NCI-H510A (cell line): ENCODE measurements at regions not wholly inside any gene's neighbourhood (a gene's known extent, or its start where the extent isn't known, plus 50 kb on each side); places are given as distances from the start of the nearest gene placed in this dataset.

Experiments used
- DNase-seq: peaks from one replicate; lab custom pipeline; 2025; lab: John Stamatoyannopoulos, UW

DNA sequence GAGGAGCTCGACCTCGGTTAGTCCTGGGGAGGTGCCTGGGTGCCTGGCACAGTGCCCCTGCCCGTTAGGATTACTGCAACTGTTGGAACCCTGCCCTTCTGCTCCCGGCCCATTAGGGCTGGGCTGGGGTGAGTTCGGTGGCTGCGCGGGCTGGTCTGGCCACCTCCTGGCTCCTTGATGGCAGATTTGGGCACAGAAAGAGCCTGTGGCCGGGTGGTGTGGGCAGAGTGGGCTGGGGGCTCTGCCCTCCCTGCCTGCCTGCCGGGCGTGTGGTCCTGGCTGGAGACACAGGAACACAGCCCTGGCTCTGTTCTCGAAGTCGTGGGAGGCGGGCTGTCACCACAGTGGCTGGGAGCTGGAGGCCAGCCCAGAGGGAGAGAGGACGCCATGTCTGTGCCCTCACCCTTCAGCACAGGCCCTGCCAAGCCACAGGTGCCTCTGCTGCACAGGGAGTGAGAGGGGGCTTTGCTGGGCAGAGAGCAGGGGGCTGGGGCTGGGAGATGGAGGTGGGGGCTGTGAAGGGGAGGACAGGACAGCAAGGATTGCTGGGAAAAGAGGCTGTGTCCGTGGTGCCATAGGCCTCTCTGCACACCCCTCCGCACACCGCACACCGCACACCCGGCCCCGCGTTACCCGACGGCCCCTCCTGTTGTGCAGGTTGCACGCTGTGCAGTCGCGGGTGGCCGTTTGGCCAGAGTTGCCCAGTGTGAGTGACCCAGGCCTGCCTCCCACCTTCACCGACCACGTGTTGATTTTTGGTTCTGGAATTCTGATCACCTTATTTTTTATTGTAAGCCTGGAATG, 236.6 kb upstream of the GSE1 start:
- DNase-seq = no peak

DNA sequence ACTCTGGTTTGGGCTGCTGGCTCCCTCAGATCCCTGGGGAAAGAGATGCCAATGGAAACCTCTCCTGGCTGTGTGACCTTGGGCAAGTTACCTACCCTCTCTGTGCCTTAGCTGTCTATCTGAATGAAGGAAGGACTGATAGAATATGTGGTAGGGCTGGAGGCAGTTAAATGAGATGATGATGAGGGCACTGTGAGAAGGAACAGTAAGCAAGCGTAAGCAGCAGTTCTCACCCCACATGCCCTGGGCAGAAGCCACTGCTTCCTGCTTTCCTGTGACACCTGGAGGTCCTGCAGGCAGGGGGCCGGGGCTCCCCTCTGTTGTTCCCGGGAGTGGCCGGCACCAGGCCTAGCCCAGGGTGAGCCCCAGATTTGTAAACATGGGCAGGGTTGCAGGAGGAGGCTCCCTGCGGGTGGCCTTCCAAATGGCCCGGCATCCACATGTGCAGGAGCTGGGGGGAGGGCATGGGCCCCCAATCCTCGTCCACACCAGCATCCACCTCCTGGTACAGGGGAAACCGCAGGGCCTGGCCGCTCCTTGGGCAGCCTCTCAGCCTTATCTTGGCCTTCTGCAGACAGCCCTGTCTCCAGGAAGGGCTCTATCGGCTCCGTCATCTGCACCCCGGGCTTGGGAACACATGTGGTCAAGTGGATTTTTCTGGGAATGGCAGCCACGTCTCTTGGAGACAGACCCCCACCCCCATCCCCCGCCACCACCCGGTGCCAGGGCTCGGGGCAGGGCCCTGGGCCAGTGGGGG, 235.6 kb upstream of the GSE1 start:
- DNase-seq = no peak

DNA sequence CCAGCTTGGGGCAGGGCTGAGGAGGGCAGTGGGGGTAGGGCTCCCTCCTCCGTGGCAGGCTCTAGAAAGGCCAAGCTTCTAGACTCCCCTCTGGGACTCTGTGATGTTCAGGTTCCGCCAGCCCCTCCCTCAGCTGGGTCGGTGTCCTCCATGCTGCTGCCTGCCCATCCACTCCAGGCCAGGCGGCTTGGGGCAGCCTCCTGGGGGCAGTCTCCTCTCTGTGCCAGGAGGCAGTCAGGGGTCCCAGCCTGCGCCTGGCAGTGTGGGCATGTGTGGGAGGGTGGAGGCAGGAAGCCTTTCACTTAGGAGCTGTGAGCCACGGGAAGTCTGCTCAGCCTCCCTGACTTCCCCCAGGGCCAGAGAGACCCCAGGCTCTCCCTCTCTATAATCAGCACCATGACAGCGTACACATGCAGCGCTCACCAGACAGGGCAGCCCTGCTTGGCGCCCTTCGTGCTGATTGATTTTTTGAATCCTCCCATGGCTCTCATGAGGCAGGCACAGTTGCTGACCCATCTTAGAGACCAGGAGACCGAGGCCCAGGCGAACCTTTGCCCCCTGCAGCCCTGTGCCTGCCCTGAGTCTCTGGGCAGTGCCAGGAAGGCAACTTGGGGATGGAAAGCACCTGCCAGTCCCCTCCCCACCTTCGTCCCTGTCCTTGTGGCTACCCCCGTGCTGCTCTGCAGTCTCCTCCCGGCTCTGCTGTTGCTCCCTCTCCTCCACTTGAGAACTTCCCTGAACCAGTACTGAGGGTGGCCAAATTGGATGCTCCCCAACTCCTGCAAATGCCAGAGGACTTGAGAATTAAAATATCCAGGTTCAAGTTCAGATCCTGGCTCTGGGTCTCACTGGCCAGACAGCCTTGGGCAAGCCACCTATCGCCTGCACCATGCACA, 234.7 kb upstream of the GSE1 start:
- no peak for DNase-seq

DNA sequence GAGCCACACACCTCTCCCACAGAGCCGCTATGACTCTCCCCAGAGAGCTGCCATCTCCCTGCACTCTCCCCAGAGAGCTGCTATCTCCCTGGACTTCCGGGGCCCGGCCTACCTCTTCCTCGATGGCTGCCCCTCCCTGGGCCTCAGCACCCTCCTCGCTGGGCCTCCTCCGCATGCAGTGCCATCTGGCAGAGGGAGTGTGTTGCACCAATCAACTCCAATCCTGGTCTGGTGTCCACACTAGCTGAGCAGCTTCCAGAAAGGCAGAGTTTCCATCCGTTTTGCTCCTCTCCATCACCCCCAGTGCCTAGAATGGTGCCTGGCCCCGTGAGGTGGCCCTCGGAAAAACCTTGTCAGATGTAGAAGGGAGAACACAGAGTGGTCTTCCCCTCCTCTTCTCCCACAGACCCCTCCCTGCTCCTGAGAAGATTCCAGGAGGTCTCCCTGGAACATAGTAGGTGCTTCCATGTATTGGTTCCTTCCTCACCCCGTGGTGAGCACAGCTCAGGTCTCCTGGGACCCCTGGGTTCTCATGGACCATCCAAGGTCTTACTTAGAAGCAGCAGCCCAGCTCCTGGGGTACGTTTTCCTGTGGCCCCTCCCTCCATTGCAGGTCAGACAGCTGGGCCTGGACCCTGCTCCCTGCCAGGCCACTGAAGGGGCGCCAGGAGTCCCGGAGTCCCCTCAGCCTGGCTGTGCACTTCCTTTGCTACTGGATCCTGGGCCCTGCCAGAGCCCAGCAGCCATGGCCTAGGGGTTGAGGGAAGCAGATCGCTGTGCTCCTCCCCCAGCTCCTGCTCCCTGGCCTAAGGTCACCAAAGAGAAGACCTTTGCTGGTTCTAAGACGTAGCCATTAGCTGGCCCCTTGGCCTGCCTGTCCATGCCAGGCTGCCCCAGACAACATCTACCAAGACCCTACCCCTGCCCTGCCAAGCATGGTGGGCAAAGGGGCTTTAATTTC, 233.8 kb upstream of the GSE1 start:
- no peak for DNase-seq

DNA sequence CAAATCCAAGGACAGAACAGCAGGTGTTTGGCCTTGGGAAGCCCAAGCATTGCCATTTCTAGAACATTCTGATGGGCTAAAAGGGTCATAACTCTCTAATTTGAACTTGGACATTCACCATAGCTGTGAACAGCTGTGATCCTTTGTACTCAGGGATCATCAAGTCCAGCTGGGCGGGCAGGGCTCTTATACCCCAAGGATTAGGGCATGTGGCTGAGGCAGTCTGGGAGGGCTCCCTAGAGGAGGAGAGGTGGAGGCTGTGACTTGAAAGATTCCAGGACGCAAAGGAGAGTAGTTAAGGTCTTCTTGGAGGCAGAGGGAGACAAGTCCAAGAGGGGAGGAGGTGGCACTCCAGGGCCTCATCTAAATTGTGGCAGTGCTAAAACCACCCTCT, 233.1 kb upstream of the GSE1 start:
- no peak for DNase-seq

DNA sequence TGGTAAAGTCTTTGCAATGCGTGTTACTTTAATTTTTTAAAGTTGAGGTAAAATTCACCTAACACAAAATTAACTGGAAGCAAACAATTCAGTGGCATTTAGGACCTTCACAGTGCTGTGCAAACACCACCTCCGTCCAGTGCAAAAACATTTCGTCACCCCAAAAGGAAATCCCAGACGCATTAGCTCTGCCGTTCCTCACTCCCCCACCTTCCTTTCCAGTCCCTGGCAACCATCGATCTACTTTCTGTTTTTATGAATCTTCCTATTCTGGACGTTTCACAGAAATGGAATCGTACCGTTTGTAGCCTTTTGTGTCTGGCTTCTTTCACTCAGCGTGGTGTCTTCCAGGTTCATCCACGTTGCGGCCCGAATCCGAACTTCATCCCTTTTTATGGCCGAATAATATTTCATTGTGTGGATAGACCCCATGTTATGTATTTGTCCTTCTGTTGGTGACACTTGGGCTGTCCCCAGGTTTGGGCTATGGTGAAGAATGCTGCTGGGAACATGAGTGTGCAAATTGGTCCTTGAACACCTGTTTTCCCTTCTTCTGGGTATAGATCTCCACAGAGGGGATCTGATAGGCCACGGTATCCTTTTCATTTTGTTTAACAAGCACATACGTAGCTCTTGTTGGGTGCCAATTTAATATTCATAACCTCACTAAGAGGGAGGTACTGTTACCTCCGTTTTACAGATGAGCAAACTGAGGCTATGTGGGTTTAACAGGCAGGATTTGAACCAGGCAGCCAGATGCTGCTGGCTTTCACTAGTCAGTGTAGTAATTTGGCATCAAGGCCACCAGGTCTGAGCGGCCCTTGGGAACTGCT, 232.0 kb upstream of the GSE1 start:
- no peak for DNase-seq

DNA sequence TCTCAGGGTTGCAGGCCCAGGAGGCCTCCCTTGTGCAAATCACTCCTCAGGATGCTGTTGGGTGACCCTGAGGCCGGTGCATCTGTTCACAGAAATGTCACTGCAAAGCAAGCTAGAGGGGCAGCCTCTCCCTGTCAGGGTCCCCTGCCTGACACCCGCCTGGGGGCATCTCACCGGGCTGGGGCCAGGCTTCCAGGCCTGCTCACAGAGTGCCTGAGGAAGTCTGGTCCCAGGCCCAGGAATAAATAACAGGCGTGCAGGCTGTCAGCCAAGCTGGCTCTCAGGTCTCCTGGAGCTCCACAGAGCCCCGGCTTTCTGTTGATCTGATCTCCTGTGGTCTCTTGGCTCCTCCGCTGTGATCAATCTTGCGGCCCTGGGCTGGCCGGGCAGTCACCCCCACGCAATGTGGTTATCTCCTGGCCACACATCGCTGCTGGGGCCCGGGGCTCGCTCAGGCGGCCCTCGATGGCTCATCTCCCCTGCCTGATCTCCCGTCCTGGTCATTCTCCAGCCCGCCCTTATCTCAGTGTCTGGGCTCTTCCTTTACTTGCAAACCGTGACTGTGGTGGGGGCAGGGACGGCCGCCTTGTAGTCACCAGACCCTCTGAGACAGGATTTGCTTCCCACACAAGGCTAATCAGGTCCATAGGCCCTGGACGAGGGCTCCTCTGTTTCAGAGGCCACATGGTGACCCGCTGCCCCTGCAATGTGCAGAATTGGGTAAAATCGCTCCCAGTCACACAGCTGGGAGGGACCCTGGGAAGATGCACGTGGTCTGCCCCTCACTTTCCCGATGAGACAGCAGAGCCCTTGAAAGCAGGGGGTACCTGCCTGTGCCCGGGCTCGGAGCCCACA, 231.2 kb upstream of the GSE1 start:
- DNase-seq = no peak

DNA sequence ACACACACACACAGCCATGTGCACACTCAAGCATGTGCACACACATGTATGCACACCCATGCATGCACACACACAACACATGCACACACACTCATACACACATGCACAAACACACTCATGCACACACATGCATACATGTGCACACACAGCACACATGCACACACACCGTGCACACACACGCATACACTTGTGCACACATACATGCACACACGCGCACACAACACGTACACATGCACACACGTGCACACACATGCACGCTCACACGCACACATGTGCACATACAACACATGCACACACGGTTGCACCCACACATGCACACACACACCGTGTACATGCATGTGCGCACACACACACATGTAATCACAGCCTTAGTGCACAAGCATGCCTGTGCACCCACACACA, 230.4 kb upstream of the GSE1 start:
- DNase-seq = no peak

DNA sequence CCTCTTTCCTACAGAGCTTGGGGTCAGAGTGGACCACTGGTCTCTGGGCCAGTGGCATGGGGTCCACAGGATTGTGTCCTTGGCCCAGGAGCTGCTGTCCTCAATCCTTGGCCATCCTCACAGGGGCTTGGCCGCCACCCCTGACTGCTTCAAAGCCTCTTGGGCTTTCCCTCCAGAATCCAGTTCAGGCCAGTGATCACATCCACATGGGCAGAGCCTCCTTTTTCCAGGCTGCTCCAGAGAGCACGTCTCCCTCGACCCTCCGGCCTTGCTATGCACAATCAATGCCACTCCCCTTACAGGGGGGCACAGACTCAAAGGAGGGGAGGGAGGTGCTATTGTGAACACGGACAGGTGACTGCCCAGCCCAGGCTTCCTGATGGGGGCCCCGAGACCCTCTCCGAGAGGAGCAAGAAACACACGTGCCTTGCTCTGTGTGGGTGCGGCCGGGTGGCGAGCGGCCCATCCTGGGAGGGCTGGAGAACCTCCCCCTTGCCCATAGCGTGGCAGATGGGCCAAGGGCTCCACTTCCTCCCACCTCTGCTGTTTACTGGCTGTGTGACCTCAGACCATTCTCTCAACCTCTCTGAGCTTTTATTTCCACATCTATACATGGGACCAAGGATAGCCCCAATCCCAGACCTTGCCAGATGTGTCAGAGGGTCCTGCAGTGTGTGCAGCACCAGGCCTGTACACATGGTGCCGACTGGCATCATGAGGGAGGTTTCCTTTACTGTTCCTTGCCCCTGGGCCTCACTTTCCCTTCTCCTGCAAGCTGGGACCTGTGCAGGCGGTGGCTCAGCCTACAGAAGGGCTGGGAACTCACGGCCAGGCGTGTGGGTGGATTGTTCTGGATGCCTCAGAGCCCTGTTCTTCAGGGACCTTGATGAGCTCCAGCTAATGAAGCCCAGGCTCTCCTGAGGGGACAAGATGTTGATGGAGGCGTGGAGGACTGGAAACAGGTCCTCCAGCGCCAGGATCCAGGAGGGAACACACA, 229.0 kb upstream of the GSE1 start:
- no peak for DNase-seq

DNA sequence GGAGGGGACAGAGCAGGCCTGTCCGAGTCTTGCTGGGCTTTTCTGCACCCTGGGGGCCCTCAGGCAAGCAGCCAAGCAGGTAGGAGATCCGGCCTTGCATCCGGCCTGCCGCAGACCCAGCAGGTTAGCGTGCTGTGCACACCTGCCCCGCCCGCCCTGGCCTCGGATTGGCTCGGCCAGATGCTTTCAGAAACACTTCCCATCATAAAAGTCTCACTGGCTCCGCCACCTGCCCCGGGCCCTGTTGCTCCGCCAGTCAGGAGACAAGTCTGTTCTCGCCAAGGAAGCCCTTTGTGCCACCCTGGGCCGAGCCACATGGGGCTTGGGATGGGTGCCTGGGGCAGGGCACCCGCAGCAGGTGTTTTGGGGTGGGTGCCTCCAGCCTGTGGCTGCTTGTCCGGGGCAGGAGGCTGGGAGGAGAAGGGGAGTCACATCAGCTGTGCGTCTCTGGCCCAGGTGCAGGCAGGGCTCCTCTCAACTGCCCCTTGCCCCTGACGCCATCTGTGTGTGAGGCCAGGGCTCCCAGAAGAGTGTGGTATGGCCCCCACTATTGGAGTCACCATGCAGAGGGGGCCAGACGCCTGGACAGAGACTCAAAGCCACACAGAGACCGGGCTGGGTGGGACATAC, 228.2 kb upstream of the GSE1 start:
- peak; percentile 77 for DNase-seq

DNA sequence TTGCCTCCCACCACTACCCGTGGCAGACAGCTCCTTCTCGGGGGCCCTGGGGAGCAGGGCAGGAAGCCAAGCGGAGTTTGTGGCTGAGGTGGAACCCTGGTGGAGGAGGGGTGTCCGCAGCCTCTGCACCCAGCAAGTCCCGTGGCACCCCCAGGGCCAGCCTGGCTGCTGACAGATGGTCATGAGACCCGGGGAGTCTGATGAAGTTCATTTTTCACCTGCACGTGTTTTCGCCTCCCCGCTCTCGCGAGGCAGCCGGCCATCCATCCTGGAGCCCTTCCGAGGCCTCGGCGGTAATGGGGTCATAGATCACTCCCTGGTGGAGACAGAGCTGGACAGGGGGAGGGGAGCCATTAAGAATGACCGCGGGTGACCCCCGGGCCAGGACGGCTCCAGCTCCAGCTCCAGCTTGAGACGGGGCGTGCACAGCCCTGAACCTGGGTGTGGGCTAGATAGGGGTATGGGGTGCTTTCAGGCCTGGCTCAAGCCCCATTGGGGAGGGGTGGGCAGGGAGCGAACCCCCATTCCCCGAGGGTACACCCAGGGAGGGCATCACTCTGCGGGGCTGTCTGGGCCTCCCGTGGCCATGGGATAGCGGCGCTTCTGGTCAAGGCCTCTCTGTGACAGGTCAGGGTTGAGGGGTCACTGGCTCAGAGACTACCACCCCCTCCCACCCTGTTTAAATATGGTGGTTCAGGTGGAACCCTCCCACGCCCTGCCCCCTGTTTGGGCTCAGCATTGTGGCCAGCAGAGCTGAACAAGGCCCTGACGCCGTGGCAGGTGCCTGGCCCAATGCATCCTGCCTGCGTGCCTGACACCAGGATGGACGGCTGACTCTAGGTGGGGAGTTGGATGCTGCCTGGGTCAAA, 227.4 kb upstream of the GSE1 start:
- no peak for DNase-seq

DNA sequence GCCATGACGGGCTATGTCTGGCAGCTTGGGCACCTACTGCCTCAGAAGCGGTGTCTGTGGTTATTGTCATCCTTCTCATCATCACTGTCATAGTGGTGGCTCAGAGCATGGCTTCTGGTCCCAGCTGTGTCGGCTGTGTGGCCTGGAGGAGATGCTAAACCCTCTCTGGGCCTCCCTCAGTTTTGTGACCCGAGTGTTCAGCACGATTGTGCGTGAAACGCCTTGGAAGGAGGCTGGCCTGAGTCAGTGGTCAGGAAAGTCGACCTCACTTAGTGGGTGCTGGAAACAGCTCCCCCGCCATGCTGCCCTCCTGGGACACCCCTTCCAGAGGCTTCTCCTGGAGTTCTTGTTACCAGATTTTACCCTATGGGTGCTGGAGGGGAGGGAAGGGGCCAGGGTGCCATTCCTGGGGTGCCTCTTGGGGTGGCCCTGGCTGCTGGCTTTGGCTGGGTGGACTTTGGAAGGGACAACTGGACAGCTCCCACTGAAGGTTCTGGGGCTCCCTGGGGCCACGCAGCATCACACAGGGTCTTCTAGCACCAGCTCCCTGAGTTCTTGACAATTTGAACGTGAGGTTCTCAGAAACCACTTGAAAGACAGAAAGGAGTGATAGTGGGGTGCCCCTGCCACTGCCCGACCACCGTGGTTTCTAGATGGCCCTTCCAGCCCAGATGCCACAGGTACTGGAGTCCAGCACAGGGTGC, 226.5 kb upstream of the GSE1 start:
- no peak for DNase-seq

DNA sequence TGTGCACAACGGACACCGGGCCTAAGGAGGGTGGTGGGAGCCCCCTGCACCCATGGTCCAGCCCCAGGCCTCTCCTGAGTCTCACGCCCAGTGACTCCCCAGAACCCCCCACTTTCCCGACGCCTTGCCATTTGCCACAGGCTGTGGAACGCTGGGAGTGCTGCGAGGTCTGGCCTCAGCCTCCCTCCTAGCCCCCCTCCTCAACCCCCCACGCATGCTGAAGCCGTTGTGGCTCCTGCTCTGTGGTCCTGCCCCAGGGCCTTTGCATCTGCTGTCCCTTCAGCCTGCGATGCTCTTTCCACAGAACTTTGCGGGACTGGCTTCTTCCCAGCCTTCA, 226.0 kb upstream of the GSE1 start:
- no peak for DNase-seq

DNA sequence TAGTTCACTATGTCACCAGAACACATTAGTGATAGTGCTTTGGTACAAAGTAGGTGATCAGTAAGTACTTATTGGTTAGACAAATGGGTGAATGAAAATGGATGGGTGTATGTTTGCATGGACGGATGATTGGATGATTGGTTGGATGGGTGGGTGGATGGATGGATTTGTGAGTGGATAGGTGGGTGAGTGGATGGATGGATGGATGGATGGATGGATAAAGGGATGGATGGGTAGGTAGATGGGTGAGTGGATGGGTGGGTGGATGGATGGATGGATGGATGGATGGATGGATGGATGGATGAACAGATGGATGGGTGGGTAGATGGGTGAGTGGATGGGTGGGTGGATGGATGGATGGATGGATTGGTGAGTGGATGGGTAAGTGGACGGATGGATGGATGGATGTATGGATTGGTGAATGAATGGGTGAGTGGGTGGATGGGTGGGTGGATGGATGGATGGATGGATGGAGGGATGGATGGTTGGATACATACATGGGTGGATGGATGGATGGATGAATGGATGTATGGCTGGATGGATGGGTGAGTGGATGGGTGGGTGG, 225.3 kb upstream of the GSE1 start:
- DNase-seq = no peak

DNA sequence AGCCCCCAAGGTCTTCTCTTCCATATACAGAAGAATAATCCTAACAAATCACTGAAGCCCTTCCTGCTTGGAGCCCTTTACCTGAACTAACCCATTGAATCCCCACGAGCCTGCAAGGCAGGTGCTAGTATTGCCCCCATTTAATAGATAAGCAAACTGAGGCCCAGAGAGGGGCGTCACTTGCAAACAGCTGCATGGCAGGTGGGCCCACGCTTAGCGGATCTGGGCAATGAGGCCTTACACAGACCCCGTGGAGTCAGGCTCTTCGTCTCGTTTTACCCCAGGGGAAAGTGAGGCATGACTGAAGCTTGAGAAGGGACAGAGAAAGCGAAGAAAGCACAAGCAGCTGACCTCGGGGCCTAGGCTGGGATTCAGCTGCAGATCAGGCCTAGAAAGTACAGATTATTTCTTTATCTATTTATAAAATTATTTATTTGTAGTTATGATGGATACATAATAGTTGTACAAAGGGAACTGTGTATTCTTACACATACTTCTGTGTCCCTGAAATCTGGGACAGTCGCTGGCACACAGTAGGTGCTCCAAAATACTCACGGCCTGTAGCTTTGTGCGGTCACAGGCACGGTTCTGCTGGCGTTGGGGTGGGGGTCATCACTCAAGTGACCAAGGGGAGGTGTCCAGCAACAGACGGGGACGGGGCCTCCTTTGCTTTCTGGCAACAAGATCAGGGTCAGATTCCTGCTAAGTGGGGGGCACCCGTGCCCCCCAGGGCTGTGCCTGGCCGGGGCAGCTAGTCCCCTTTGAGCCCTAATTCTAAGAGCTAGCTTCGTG, 223.2 kb upstream of the GSE1 start:
- no peak for DNase-seq
